HG02981 (cell line): ENCODE measurements at regions not wholly inside any gene's neighbourhood (a gene's known extent, or its start where the extent isn't known, plus 50 kb on each side); places are given as distances from the start of the nearest gene placed in this dataset.
"Not testable (repeated sequence)": the region's sequence is repeated elsewhere in the genome, so short reads cannot be mapped to it uniquely, and the experiment has no call there.

ENCODE experiments used
- ATAC-seq: cut with Tn5 transposase; IDR thresholded peaks from one replicate; pipeline ENCODE4 v1.9.1; 2021; ENCODE audit warnings: mild to moderate bottlenecking, moderate library complexity; ENCODE audit not compliant: unreplicated experiment

DNA sequence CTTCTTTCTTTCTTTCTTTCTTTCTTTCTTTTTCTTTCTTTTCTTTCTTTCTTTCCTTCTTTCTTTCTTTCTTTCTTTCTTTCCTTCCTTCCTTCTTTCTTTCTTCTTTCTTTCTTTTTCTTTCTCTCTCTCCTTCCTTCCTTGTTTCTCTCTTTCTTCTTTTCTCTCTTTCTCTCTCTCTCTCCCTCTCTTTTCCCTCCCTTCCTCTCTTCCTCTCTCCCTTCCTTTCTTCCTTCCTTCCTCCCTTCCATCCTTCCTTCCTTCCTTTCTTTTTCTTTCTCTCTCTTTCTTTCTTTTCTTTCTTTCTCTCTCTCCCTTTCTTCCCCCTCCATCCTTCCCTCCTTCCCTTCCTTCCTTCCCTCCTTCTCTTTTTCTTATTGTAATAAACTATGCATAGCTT is 105.5 kb downstream of the ZBTB18 start:
- not testable (repeated sequence) for ATAC-seq

DNA sequence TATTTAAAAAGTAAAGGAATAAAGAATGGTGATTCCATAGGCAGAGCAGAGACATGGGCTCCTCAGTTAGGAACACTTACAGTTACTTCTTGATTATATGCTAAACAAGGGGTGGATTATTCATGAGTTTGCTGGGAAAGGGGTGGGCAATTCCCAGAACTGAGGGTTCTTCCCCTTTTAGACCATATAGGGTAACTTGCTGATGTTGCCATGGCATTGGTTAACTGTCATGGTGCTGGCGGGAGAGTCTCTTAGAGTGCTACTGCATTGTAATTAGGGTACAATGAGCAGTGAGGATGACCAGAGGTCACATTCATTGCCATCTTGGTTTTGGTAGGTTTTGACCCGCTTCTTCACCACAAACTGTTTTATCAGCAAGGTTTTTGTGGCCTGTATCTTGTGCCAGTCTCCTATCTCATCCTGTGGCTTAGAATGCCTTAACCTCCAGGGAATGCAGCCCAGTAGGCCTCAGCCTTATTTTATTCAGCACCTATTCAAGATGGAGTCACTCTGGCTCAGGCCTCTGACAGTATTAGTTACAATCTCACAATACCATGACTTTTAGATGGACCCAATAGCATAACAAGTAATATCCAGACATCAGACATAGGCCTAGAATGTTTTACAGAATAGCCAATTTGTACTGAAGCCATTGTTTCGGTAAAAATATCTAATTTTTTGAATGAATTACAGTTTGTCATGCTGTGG is 106.8 kb downstream of the ZBTB18 start:
- ATAC-seq: no peak

DNA sequence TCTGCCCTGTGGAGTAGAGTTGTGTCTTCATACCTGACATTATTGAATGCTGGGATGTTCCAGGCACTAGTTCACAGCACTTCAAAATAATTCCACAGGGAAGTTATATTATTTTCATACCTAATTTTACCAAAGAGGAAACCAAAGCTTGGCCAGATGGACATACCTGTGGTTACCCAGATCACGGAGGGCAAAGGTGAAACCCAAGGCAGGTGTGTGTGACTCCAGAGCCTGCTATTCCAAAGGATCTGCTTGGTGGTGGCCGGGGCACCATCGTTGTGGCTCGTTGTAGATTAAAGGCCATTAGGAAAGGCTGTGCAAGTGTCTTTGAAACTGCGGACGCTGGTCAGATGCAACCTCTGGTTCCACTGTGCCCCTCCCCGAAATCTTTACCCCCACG is 108.6 kb downstream of the ZBTB18 start:
- ATAC-seq: no peak

DNA sequence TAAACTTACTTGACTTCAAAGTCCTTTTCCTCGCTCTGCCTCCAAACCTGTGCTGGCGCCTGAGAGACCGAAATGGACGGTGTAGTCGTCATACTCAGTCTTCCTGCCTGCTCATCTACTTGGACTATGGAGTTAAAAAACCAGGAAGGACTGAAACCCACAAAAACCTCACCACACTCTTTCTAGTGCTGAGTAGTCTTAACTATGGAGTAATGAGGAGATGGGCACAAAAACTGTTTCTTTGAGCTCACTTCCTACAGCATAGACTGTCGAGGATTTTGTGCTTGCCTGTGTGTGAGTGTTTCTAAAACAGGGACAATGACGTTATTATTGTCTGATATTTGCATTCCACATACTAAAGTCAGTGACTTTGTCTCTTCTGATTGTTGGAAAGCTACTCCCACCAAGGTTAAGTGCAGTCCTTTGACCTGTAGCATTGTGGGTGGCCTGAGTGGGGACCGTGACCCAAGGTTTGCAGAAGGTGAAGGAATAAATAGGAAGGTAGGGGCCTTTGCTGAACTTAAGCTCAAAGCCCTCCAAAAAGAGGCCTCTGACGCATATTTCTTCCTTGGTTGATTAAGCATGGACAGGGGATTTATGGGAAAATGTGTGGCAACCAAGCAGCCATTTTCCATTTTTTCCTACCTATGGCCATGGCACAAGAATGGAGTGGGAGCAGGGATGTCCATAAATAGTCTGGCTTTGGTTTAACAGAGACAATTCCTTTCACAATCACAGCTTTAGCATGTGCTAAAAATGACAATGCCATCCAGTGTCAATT is 109.6 kb downstream of the ZBTB18 start:
- no peak for ATAC-seq

DNA sequence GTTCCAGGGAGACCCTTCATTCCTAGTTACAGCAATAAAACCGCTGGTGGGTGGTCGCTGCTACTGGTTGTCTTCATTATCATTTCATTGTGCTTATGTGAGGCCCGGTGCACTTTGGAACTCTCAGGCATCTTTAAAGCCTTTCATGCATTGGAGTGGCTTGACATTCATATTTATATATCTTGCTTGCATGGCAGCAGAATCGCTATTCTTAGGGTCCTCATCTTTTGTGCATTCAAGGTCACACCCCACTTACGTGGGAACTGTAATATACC is 110.1 kb downstream of the ZBTB18 start:
- ATAC-seq: no peak

DNA sequence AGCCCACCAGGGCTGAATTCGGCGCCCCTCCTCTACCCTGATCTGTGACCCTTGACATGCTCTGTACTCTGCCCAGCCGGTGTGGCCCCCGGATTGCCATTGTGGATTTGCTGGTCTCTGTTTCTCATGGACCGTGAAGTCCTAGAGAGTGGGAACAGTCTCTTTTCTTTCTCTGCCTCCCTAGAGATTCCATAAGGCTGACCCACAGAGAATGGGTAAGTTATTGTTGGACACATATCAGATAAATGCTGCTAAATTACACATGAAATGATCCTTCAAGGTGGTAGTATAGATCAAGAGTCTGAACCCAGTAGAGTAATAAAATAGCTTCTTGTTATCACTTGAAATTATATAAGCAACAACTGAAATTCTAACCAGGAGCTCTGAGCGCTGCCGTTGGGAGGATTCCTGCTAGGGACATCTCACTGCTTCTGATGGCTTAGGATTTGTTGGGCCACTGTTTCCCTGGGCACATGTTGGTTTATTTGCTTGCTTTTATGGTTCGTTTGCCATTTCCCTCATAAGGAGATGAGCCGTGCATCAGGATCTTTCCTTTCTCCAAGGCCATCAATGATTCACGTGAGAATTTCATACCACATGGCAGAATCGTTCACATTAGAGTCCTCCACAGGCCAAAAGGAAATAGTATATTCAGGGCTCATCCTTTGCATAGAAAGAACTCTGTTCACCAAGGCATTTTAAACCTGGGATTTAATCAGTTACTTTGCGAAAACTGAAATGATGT is 111.9 kb downstream of the ZBTB18 start:
- no peak for ATAC-seq

DNA sequence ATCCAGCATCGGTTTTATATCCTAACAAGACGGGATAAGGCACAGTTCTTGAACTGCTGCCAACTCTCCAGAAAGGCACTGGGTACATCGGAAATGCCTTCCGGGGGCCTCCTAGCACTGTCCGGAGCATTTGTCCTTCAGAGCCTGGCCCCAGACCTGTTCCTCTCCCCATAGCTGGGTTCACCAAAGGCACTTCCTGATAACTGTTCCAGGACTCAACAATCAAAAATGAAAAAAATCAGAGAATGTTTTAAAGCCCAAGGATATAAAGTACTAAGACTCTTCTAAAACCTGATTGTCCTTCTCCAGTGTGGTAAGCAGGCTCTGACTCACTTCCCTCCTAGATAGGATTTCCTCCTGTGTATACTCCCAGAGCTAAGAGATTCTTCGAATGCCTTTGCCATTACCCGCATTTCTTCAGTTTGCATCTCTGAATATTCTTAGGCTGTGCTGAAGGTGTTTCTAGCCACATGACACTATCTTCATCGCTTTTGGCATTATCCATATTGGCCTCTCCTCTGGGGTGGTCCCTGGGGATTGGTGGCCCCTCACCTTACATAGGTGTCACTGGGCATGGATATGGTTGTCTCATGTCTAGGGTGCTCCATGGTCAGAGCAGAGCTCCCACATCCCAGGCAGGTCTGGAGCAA is 112.9 kb downstream of the ZBTB18 start:
- no peak for ATAC-seq

DNA sequence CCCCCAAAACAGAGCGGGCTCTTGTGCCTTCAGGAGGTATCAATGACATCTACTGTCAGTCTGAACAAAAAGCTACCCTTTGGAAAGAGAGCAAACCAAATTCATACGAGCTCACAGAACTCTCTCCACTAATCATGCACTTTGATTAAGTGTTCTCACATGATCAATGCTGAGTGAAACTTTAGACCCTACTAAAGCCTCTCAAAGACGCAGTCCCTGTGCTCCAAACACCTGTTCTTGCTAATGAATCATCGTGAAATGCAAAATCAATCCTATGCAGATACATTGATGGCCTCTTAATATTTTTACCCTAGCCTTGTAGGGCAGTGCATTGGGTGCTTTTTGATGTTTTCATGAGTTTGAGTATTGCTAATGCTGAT is 113.4 kb downstream of the ZBTB18 start:
- ATAC-seq: no peak

DNA sequence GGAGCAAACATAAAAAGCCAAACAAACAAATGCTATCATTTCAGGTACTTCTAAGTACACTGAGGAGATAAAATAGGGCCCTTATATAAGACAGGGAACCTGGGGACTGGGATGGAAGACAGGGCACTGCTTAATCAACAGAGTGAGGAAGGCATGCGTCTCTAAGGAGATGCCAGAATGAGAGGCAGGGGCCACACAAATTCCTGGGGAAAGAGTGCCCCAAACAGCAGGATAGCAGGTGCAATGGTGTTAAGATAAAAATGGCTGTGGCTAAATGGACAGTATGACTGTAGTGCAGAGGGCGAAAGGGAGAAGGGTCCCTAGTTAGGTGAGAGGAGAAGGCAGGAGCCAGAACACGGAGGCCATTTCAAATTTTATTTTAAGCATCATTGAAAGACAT is 113.9 kb downstream of the ZBTB18 start:
- ATAC-seq: no peak

DNA sequence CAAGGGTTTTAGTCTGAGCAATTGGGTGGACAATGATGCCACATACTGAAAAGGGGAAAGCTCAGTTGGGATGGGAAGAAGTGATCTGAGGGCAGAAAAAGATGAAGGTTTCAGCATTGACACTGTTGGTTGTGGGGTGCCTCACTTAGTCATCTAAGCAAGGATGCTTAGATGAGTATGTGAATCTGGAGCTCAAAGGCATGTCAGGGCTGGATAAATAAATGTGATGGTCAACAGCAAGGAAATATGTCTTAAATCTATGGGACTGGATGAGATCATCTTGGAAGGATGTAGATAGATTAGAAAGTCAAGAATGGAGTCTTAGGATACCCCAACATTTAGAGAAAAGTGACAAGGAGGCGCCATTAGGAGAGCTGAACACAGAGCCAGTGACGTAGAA is 114.6 kb downstream of the ZBTB18 start:
- no peak for ATAC-seq

DNA sequence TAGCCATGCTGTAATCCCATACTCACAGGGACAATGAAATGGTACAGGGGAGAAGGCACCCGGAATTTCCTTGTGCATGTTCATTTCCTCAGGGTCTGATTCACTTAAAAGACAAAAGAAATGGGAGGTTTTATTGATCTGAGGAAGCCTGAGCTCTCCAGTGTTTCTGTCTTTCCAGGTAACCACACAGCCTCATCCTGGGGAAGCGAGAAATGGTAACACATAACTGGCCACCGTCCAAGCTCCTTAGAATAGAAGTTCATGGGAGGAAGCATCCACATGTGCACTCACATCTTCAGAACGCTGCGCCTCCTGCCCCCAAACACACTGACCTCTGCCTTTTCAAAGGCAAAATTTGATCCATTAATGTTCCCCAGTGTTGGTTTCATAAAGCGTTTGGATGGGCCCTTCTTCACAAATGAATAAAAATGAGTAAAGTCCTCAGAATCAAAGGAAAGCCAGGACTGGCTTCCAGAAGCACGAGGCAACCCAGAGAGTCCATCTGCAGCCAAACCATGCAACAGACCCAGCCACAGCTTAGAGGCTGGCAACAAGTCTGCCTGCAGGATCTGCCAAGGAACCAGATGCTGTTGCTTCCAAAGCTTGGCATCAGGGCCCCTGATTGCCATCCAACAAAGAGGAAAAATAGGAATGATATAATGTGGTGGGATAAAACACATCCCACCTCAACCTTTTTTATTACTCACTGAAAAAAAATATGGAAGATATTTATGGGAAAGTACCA is 120.3 kb downstream of the ZBTB18 start:
- no peak for ATAC-seq

DNA sequence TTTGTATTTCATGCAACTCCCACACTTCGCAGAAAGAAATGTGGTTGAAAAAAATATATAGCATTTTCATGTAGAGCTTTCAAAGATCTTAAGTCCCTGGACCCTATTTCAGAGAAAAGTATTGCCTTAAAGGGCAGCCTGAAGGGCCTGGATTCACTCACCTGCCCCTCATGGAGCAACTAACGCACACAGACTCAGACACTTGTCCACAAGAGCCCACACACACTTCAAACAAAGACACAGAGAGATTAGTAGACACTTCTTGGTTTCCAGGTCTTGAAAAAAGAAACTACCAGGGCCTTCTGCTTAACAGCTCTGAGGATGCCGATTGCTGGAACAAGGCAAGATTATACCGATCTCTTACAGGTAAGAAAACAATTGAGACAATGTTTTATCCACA is 122.2 kb downstream of the ZBTB18 start:
- no peak for ATAC-seq

DNA sequence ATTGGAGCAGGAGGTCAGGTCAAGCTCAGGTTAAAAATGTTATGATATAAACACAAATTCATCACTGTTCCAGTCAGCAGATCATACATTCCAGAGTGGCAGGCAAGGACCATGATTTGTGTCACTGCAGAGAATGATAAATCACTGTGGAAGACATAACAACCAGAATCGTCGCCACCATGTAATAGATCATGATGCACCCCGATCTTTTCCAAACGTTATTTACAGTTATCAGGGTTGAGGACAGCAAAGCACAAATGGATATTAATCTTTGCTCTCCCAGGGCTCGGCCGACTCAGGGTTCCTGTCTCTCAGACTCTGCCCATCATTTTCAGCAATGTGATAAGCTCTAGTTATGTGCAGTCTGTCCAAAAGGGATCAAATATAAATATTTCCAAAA is 122.7 kb downstream of the ZBTB18 start:
- no peak for ATAC-seq

DNA sequence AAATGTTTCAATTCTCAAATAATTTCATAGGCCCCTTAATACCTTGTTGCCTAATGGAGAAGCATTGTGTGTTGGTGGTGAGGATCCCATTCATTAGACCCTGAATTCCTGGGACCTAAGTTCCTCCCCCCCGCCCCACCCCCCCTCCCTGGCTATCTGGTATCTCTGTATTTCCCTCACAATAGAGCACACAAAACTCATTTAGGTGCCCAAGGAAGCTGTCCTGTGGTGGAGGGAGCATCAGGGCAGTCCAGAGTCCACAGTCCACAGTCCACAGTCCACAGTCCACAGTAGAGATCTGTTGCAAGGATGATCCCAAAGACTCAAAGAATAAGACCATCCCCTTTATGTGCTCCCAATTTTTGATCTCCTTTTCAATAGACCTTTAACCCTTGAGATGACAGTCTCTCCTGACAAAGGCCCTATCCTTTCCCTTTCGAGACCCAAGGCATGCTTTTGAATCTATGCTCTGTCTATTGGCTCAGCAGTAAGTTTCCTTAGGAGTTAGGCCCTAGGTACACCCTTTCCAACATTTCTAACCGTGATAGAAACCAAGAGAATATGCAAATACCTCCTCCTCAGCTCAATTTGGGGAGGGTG is 123.9 kb downstream of the ZBTB18 start:
- ATAC-seq: no peak

DNA sequence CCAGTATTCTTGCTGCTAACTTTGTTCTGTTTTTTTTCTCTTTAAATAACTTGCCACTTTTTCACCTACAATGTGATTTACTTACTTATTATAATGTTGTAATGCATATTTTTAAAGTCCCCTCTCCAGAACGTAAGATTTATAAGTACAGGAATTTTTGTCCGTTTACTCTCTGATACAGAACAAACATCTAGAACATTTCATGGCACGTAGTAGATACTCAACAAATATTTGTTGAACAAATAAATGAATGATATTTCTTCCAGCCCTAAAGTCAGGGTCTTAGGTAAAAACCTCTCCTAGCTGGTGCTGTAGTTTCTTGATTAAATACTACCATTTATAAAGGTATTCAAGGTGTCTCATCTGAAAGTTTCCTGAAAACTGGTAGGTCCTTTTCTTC is 125.1 kb downstream of the ZBTB18 start:
- no peak for ATAC-seq

DNA sequence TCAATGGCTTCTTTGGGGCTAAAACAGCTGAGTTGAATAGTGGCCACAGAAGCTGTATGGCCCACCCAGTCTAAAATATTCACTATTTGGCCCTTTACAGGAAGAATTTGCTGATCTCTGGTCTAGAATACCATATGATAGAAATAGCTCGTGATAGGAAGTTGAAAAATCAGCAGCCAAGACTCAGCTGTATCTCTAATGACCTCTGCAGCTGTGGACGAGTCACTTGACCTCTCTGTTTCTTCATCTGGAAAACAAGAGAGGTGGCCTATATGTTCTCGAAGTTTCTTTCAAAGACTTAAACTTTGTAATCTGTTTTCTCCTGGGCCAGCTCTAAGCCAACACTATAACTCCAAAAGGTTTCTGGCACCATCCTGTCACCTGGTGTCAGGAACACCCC is 129.2 kb downstream of the ZBTB18 start:
- no peak for ATAC-seq

DNA sequence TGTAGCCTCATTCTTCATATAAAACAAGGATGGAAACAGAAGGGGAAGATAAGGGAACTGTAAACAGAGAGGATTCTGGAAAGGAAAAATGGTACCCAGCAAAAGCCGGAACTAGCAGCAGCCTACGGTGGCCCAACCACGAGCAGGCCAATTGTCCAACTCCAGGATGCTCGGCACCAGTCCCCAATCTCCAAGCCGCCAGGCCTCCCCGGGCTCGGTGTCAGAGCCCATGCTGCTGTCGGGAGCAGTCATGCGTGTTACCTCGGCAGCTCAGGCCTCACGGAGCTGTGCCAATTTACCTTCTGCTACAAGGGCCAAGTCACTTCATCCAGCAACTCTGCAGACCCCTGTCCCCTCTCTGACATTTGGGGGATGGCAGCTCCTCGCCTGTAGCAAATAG is 130.8 kb downstream of the ZBTB18 start:
- ATAC-seq: no peak

DNA sequence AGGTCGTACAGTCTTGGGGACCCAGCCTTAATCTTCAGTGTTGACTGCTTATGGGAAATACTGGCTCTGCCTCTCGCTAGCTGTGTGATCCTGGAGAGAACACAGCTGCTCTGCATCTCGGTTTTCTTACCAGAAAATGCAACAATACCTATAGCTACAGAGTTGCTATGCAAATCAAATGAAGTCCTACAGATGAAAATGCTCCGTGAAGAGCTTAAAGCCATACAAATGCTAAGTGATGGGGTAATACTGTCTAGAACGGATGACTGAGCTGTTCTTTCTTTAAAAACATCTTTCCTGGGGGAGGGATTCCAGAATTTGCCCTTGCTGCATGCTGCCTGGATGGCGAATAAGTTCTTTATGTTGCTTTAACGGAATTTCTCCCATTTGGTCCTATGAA is 132.0 kb downstream of the ZBTB18 start:
- no peak for ATAC-seq

DNA sequence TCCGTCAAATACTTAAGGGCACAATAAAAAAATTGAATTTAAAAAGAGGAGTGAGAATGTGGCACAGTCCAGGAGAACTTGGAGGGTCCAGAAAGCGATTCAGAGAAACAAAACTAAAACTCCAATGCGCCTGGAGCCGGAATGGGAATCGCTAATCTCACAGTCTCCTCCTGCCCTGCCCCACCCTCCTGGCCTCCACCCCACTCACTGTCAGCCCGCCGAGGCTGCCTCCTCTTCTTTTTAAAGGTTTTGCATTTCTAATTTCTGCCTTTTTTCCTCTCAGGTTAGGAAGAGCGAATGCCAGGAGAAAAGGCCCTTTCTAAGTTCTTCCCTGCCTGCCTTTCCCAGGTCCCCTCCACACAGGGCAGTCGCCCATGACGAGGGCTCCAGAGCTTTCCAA is 135.3 kb downstream of the ZBTB18 start:
- no peak for ATAC-seq

DNA sequence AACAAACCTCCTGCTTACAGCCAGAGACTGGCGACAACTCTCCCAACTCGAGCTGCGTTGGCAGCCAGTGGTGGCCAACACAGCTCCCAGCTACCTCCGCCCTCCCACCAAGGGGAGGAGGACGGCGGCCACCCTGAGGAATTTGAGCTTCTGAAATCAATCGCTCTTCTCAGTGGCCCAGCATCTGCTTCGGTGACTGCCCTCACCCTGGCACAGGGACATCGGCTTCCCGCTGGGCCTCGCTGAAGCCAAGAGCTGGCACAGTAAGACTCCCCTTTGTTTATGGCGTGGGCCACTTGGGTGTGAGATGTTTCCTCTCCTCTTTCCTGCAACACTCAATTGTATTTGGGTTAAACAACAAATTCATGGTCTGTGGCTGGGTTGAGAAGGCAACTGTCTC is 136.2 kb downstream of the ZBTB18 start:
- no peak for ATAC-seq

DNA sequence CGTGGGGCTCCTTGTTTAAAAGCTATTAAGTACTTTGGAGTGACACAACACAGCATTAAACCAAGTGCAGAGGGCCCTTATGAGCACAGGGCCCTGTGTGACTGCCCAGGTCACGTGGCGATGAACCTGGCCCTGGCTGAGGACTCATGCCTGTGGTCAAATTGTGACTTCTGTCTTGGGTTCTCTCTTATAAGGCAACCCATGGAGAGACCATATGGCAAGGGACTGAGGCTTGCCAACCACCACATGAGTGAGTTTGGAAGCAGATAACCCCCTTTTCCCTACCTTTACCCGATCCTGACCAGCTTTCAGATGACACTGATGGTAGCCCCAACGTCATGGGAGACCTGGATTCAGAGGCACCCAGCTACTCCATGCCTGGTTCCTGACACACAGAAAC is 140.5 kb downstream of the ZBTB18 start:
- ATAC-seq: no peak
